ENCODE measurements at regions not wholly inside any gene's neighbourhood (a gene's known extent, or its start where the extent isn't known, plus 50 kb on each side); places are given as distances from the start of the nearest gene placed in this dataset.

- no TSS peak for BruUV-seq (replicated peaks)
- in situ Hi-C loops (cut with HindIII; ENCODE audit: extremely low pct_ligation_motif_present, low pct_unique_long_range_greater_than_20kb): no loop called here
- TF ChIP-seq TBL1XR1 (IDR thresholded peaks at IDR 0.05; ENCODE audit: borderline replicate concordance, low read length, partially characterized antibody) (no peak), NCOA1 (CRISPR knock-in tag; IDR thresholded peaks at IDR 0.05) (no peak), NRL (CRISPR knock-in tag; IDR thresholded peaks at IDR 0.05; ENCODE audit: borderline replicate concordance) (no peak), SRF (IDR thresholded peaks at IDR 0.05; ENCODE audit: low read depth, low read length) (no peak), GLMP (CRISPR knock-in tag; IDR thresholded peaks at IDR 0.05; ENCODE audit: borderline replicate concordance) (no peak), ZNF724P (CRISPR knock-in tag; IDR thresholded peaks at IDR 0.05; ENCODE audit: borderline replicate concordance) (no peak), ZIK1 (CRISPR knock-in tag; IDR thresholded peaks at IDR 0.05; ENCODE audit: borderline replicate concordance, low read depth) (no peak), JARID2 (CRISPR knock-in tag; IDR thresholded peaks at IDR 0.05; ENCODE audit: insufficient replicate concordance) (no peak), TMF1 (CRISPR knock-in tag; IDR thresholded peaks at IDR 0.05; ENCODE audit: low read depth) (no peak), SIX1 (CRISPR knock-in tag; IDR thresholded peaks at IDR 0.05; ENCODE audit: borderline replicate concordance) (no peak), ERF (CRISPR knock-in tag; IDR thresholded peaks at IDR 0.05) (no peak), SSRP1 (CRISPR knock-in tag; IDR thresholded peaks at IDR 0.05) (no peak), ZNF225 (CRISPR knock-in tag; IDR thresholded peaks at IDR 0.05) (no peak), NR2F6 (IDR thresholded peaks at IDR 0.05) (no peak), NR2F6 (CRISPR knock-in tag; IDR thresholded peaks at IDR 0.05) (no peak), ATRX (CRISPR knock-in tag; IDR thresholded peaks at IDR 0.05; ENCODE audit: borderline replicate concordance) (no peak), U2AF1 (optimal IDR thresholded peaks at IDR 0.05; ENCODE audit: low read depth, low read length) (no peak)
- TF ChIP-seq, protein P1, sequence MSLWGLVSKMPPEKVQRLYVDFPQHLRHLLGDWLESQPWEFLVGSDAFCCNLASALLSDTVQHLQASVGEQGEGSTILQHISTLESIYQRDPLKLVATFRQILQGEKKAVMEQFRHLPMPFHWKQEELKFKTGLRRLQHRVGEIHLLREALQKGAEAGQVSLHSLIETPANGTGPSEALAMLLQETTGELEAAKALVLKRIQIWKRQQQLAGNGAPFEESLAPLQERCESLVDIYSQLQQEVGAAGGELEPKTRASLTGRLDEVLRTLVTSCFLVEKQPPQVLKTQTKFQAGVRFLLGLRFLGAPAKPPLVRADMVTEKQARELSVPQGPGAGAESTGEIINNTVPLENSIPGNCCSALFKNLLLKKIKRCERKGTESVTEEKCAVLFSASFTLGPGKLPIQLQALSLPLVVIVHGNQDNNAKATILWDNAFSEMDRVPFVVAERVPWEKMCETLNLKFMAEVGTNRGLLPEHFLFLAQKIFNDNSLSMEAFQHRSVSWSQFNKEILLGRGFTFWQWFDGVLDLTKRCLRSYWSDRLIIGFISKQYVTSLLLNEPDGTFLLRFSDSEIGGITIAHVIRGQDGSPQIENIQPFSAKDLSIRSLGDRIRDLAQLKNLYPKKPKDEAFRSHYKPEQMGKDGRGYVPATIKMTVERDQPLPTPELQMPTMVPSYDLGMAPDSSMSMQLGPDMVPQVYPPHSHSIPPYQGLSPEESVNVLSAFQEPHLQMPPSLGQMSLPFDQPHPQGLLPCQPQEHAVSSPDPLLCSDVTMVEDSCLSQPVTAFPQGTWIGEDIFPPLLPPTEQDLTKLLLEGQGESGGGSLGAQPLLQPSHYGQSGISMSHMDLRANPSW (CRISPR knock-in tag; IDR thresholded peaks at IDR 0.05; ENCODE audit: borderline replicate concordance): no peak
- TF ChIP-seq, protein P2, sequence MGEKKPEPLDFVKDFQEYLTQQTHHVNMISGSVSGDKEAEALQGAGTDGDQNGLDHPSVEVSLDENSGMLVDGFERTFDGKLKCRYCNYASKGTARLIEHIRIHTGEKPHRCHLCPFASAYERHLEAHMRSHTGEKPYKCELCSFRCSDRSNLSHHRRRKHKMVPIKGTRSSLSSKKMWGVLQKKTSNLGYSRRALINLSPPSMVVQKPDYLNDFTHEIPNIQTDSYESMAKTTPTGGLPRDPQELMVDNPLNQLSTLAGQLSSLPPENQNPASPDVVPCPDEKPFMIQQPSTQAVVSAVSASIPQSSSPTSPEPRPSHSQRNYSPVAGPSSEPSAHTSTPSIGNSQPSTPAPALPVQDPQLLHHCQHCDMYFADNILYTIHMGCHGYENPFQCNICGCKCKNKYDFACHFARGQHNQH (CRISPR knock-in tag; IDR thresholded peaks at IDR 0.05): no peak
Observed at GRCh38 chr13:59468396-59468795, 695.3 kb downstream of the DIAPH3 start.

More at GRCh38 chr13:59468396-59468795, 695.3 kb downstream of the DIAPH3 start:
- Histone ChIP-seq H2AFZ (ENCODE audit: low read length) (no peak overlapping the region), H3K9ac (ENCODE audit: insufficient read depth, low read depth, low read length) (no peak overlapping the region), H4K20me1 (ENCODE audit: insufficient read depth, low read length) (no peaks in the 10 kb centered on the region), H3K4me3 (replicated peaks in 1 of 3; ENCODE audit: insufficient read depth in 1 of 3, low read depth in 2 of 3, low read length in 3 of 3) (no peak overlapping the region), H3K4me2 (ENCODE audit: low read depth, low read length) (no peak overlapping the region), H3K27me3 (ENCODE audit: control insufficient read depth in 1 of 2, insufficient read depth in 2 of 2, low read length in 2 of 2) (no peaks in the 10 kb centered on the region), H3K79me2 (ENCODE audit: insufficient read depth, low read length) (no peaks in the 10 kb centered on the region), H3K36me3 (replicated peaks in 1 of 2; ENCODE audit: control insufficient read depth in 1 of 2, insufficient read depth in 2 of 2, low read length in 2 of 2) (no peaks in the 10 kb centered on the region), H3K9me3 (ENCODE audit: low read length) (no peaks in the 10 kb centered on the region), H3K27ac (ENCODE audit: extremely low read length, insufficient read depth, low read length) (no peak overlapping the region), H3K4me1 (ENCODE audit: insufficient read depth, low read length) (no peaks in the 10 kb centered on the region)
- no peak for FAIRE-seq
- intact Hi-C loops (cut with micrococcal nuclease; ENCODE audit: unreplicated experiment): no loop called here
- no peak for ATAC-seq
- CTCF ChIA-PET (ENCODE audit: low intra/inter-chr PET ratio, low total read pairs): no interaction called here
- DNase-seq (ENCODE audit: low spot score): no peak
- POLR2A ChIA-PET: no interaction called here
- 0% methylated on average over 2 of the region's 2 CpGs for WGBS (ENCODE audit: low lambda C conversion rate)

Data from HepG2 (cell line).